ENCODE measurements at regions not wholly inside any gene's neighbourhood (a gene's known extent, or its start where the extent isn't known, plus 50 kb on each side); places are given as distances from the start of the nearest gene placed in this dataset.
A peak's percentile ranks its signal among the peaks of the same experiment; 100 is the strongest.
"Not testable (repeated sequence)": the region's sequence is repeated elsewhere in the genome, so short reads cannot be mapped to it uniquely, and the experiment has no call there.

- DNase-seq (ENCODE audit: low read depth, low spot score) = no peak
Observed at GRCh38 chr1:200496937-200497336, 87.1 kb upstream of the ZNF281 start.

GRCh38 chr1:200495901-200496300 lies 86.1 kb upstream of the ZNF281 start:
- DNase-seq (ENCODE audit: low read depth, low spot score) = no peak

GRCh38 chr1:200493344-200493743 lies 83.5 kb upstream of the ZNF281 start:
- no peak for DNase-seq (ENCODE audit: low read depth, low spot score)

- no peak for DNase-seq (ENCODE audit: low read depth, low spot score)
Observed at GRCh38 chr1:200491103-200491502, 81.3 kb upstream of the ZNF281 start.

- no peak for DNase-seq (ENCODE audit: low read depth, low spot score)
Observed at GRCh38 chr1:200490183-200490582, 80.3 kb upstream of the ZNF281 start.

GRCh38 chr1:200488375-200489165 lies 78.7 kb upstream of the ZNF281 start:
- DNase-seq (ENCODE audit: low read depth, low spot score) = peak; percentile 4

- DNase-seq (ENCODE audit: low read depth, low spot score) = no peak
Observed at GRCh38 chr1:200487650-200488049, 77.8 kb upstream of the ZNF281 start.

GRCh38 chr1:200486634-200487033 lies 76.8 kb upstream of the ZNF281 start:
- DNase-seq (ENCODE audit: low read depth, low spot score) = no peak

GRCh38 chr1:200484438-200484946 lies 74.7 kb upstream of the ZNF281 start:
- not testable (repeated sequence) for DNase-seq (ENCODE audit: low read depth, low spot score)

- DNase-seq (ENCODE audit: low read depth, low spot score) = no peak
Observed at GRCh38 chr1:200483491-200484143, 73.8 kb upstream of the ZNF281 start.

GRCh38 chr1:200480964-200481363 lies 71.1 kb upstream of the ZNF281 start:
- no peak for DNase-seq (ENCODE audit: low read depth, low spot score)

- DNase-seq (ENCODE audit: low read depth, low spot score) = no peak
Observed at GRCh38 chr1:200479816-200480215, 70.0 kb upstream of the ZNF281 start.

- no peak for DNase-seq (ENCODE audit: low read depth, low spot score)
Observed at GRCh38 chr1:200478945-200479558, 69.2 kb upstream of the ZNF281 start.

GRCh38 chr1:200478239-200478623 lies 68.4 kb upstream of the ZNF281 start:
- DNase-seq (ENCODE audit: low read depth, low spot score) = no peak

- DNase-seq (ENCODE audit: low read depth, low spot score) = no peak
Observed at GRCh38 chr1:200474633-200475032, 64.8 kb upstream of the ZNF281 start.

- DNase-seq (ENCODE audit: low read depth, low spot score) = no peak
Observed at GRCh38 chr1:200473698-200474371, 64.0 kb upstream of the ZNF281 start.

GRCh38 chr1:200471739-200472138 lies 61.9 kb upstream of the ZNF281 start:
- DNase-seq (ENCODE audit: low read depth, low spot score) = no peak

- no peak for DNase-seq (ENCODE audit: low read depth, low spot score)
Observed at GRCh38 chr1:200468264-200469001, 58.6 kb upstream of the ZNF281 start.

- no peak for DNase-seq (ENCODE audit: low read depth, low spot score)
Observed at GRCh38 chr1:200464784-200465400, 55.1 kb upstream of the ZNF281 start.

All from activated naive CD8-positive, alpha-beta T cell treated with anti-CD3 and anti-CD28 coated beads, Interleukin-2, amount 50 U/mL, for 16 hours (primary cell).